ENCODE measurements at regions not wholly inside any gene's neighbourhood (a gene's known extent, or its start where the extent isn't known, plus 50 kb on each side); places are given as distances from the start of the nearest gene placed in this dataset.

DNA sequence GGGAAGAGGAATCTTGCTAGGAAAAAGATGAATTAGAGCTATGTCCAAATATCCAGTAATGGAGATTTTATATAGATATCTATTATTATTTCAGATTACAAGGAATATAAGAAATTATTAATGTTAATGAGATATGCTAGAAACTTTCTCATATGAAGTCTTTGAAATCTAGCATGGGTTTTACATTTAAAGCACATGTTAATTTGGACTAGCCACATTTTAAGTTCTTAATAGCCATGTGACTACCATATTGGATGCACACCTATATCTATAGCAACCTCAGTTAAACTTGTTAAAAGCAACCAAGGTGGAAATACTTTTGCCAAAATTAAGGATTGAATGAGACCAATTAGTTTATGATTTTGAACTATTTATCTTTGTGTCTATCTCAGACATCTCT lies 86.7 kb upstream of the CNTNAP4 start:
- DNase-seq = no peak

DNA sequence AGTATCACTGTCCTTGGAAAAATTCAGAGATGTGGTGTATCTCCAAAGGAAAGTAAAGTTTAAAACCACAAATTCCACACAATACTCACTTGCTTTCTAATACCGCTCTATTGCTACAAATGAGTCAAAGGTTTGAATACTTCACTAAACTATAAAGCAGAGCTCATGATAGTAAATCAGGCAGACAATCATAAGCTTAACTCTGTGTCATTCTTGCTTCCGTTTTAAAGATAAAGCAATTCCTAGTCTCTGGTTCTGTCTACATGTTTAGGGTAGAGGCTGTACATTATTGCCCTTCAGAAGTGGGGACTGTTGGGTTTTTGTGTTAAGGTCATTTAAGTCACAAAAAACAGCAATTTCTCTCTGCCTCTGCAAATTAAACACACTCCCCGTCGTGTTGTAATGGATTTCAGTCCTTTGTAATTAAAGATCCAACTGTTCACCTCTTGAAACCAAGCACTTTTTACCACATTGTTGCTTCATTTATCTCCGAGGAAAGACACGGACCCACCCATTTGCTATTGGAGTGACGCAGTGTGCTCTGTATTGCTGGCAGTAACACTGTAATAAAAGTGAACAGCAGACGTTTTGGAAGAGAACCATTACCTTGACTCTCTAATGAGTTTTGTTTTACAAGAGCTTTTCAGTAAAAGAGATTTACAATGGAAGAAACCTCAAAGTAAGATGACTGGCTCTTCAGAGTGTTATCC lies 83.1 kb upstream of the CNTNAP4 start:
- no peak for DNase-seq

DNA sequence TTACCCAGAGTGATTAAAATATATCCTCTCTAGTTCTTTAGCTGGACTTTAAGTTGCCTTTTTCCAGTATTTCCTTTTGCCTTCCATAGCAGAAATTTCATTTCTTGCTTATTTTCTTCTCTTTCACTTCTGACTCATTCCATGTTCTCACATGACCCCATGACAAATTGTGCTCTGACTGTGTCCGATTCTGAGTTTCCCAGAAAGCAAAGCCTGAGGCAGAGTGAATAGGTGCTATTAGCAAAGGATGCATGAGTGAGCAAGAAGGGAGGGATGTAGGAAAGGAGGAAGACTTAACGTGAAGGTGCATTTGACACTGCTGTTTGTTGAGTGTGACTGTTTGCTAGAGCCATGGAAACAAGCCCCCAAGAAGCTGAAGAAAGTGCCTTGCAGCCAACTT lies 82.6 kb upstream of the CNTNAP4 start:
- no peak for DNase-seq

DNA sequence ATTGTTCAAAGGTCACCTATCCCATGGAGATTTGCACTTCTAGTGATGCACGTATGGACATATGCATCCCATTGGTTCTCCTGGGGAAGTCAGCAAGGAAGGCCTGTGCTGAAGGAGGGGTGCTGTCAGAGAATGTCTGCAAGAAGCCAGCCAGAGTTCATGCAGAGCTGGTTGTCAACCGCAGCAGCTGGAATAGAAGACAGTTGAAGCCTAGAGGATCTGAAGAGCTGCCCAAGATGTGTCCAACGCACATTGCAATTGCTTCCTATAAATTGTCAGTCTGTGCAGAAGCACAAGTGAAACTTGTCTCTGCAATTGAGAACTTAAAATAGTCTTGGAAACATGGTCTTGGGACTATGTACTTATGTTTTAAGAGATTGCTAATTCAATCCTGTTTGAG lies 82.1 kb upstream of the CNTNAP4 start:
- no peak for DNase-seq

DNA sequence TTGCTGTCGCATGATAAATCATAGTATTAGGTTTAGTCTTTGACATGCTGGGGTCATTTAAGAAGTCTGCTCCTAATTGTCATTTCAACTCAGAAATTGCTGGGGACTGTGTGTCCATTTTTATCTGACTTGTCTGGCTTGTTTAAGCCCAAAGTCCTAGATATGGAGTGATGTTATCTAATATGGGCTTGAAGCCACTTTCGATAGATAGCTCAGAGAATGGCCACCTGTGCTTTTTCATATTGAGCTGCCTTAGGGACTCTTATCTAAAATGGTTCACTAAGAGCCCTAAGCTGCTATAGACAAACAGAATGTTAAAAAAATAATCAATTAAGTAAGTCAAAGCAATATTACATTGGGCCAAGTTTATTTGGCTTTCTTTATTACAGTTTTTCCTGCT lies 81.6 kb upstream of the CNTNAP4 start:
- DNase-seq = no peak

DNA sequence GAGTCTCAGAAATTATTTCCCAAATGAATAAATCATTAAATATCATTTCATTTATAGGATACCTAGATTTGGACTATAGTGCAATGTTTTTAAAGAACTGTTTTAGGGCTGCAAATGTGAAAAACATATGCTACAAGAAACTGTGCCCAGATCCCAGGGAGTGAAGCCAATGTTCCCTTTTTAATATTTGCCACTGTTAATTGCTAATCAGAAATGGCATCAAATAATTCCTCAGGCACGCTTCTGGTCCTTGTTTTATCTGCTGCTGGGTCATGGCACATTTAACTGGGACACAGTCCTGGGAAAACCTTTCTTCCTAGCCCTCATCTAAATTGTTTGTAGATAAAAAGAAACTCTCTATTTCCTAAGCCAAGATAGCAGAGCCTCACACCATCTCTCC lies 79.3 kb upstream of the CNTNAP4 start:
- DNase-seq = no peak

DNA sequence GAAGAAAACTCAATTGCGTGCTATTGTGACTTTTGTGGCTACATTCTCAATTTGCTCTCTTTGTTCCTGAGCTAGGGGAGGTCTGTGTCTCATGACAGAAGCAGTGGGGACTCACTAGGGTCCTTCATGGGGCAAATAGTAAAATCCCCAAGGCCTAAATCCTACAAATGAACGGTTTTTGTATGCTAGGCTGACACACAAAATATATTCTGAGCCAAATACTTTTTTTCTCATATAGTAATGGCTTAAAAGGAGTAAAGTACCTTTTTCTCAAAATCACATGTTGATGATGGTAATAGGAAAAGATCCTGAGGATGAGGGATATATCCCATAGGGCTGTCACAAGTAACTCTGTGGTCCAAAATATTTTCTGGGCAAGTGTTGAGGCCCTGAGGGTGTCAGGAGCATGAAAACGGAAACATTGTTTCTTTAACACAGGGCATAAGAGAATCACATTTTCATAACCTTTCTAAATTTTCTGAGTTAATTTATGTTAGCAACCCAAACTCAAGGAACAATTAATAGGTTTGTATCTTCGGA lies 77.5 kb upstream of the CNTNAP4 start:
- DNase-seq = no peak

DNA sequence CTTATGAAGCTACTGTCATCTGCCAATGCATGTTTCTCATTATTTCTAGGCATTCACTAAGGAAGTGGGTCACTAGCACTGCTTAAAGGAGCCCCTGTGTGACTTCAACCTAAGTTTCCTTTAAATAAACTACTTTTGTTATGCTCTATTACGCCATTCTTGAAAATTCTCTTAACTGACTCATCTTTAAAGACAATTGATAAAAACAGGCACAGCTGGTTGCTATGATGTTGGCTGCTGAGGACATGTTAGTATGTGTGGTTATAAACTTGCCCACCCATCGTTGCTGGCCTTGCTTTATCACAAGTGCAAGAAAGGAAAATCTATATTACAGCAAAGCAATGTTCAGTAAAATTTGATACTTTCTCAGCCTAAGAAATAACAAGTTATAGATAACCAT lies 75.8 kb upstream of the CNTNAP4 start:
- DNase-seq = no peak

DNA sequence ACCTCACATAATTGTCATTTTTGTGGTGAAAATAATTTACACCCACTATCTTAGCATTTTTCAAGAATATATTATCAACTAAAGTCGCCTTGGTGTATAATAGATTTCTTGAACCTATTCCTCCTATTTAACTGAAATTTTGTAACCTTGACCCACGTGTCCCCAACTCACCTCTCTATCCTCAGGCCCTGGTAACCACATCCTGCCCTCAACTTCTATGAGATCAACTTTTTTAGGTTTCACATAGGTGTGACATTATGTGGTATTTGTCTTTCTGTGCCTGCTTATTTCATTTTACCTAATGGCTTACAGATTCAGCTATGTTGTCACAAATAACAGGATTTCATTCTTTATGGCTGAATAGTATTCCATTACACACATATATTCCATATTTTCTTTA lies 73.0 kb upstream of the CNTNAP4 start:
- DNase-seq = no peak

DNA sequence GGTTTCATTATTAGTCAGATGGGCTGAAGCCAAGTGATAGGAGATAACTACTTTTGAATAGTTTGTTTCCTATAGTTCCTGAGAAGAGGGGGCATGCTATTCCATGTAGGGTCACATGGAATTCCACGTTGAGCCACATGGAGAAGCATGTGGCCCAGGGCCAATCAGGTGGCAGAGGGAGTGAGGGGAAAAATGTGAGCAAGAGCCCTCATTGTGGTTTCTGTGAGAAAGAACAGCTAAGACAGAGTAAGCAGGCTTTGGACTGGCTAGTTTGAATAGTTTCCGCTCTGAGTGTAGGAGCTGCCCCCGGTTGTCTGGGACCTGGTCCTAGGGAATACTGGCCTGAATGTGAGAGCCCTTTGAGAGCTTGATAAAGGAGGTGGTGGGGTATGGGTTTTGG lies 69.9 kb upstream of the CNTNAP4 start:
- no peak for DNase-seq

DNA sequence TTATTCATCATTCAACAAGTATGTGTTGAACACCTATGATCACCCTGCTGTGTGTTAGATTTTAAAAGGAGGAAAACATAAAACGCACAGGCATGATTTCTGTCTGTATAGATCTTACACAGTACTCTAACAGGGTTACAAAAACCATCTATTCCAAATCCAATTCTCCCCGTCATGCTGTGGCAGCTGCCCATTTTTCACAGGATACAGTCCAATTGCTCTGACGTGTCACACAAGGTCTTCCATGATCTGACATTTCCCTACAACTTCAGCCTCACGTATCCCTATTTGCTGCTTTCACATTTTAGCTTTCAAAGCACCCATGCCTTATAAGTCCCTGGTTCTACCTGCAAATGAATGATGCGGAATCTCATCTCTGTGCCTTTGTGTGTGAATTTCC lies 67.0 kb upstream of the CNTNAP4 start:
- DNase-seq = no peak

DNA sequence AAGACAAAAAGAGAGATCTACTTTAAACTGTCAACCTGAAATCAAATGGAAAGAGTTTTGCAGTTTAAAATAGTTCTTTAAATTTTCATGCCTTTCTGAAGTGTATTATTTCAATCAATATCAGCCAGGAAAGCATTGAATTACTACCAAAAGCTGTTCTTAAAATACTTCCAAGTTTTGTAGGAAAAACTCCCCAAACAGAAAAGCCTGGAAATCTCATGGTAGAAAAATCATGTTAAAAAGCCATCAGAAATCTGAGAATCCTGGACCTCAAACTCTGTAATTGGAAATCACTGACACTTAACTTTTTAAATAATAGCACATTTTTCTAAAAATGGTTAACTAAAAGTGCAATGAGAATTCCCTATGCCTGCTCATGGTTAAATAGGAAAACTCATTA lies 63.3 kb upstream of the CNTNAP4 start:
- no peak for DNase-seq

DNA sequence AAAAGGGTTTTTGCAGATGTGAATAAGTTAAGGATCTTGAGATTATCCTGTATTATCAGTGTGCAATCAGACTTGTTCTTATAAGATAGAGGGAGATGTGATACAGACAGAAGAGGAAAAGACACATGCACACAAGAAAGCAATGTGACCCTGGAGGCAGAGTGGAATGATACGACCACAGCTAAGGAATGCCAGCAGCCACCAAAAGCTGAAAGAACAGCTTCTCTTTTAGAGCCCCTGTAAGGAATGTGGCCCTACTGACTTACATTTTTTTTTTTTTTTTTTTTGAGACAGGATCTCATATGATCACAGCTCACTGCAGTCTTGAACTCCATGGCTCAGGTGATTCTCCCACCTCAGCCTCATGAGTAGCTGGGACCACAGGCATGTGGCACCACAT lies 62.3 kb upstream of the CNTNAP4 start:
- no peak for DNase-seq

DNA sequence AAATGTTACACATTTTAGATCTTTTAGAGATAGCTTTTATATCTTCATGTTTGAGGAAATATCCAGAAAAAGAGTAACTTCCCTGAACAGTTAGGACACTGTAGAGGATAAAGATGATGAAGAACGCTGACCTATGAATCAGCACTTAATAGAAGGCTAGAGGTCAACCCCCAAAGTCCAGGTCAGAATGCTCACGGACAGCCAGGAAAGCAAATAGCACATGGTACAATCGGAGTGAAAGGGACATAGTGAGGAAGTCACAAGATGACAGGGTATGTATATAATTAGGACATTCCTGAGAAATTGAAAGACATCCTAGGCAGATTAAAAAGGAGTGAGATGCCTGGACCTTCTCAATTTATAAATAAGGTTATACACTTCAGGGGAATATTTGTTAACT lies 55.1 kb upstream of the CNTNAP4 start:
- no peak for DNase-seq

DNA sequence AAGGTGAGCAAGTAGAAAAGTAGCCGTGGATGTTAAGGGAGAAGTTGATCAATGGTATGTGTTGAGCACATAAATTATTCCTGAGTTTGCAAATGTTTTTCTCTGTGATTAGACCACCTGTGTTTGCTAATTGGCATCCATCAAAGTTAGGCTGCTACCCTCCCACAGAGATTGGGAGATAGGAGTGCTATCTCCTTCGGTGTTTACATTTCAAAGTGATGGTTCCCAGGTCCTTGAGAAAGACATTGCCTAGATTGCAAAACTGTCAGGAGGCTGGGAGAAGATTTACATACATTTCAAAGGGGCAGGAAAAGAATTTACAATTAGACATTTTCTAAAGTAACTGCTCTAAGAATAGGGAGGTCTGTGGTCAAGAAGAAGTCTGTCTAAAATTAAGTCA lies 54.3 kb upstream of the CNTNAP4 start:
- no peak for DNase-seq

DNA sequence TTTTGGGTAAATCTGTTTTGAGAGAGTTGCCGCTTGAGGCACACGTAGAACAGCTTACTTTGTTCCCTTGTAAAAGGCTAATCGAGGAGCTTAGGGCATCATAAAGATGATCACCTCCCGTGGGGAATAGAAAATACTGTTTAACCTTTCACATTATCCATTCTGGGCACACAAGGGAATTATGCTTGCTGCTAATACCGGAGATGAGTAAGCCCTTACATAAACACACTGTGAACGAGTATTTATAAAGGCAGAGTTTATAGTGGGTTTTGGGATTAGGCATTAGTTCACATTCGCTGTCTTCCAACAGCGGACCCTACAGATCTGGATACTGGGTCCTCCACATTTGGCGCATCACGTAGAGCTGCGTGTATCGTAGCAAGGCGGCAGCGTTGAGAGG lies 51.2 kb upstream of the CNTNAP4 start:
- no peak for DNase-seq

DNA sequence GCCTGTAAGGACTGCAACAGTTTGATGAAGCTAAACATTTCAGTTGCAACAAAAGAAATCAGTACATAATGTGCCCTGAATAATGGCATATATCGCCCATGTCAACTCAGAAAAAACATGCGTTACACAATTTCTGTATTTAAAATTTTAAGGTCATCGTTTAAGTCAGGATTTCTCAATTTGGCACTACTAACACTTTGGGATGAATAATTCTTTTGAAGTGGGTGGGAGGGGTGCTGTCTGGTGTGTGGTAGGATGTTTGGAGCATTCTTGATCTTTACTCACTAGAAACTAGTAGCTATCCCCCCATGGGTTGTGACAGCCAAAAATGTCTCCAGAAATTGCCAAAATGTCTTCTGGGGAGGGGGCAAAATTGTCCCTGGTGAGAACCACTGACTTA lies 50.7 kb upstream of the CNTNAP4 start:
- no peak for DNase-seq

All from activated CD4-positive, alpha-beta T cell treated with anti-CD3 and anti-CD28 coated beads, Interleukin-2, Interleukin-6, amounts not matched to agents 100 ng/mL and 50 ng/mL, durations not matched to agents 16 hours and 8 hours (primary cell).